ENCODE measurements at regions not wholly inside any gene's neighbourhood (a gene's known extent, or its start where the extent isn't known, plus 50 kb on each side); places are given as distances from the start of the nearest gene placed in this dataset.

- no peak for TF ChIP-seq EZH2phosphoT487 (IDR thresholded peaks at IDR 0.05; ENCODE audit: insufficient read depth, low read depth)
- no peak for TF ChIP-seq EZH2 (IDR thresholded peaks at IDR 0.05; ENCODE audit: insufficient read depth, poor library complexity, severe bottlenecking)
Measured at GRCh38 chr14:99030454-99030853, 241.5 kb downstream of the BCL11B start.

Data from GM23248 (cell line).